HL-60 (cell line): ENCODE measurements at regions not wholly inside any gene's neighbourhood (a gene's known extent, or its start where the extent isn't known, plus 50 kb on each side); places are given as distances from the start of the nearest gene placed in this dataset.

ENCODE experiments used
- DNase-seq, 2 experiments: peaks; one replicate each; pipeline ENCODE4 v3.0.0-alpha.2; 2010 to 2020; ENCODE audit warnings: low read depth in 1 of 2, low spot score in 1 of 2
- H3K27ac ChIP-seq: fragments of 250-450 bp; sonication (Bioruptor Pico); replicated peaks from 2 replicates; pipeline ENCODE4 v1.5.1; 2020; ENCODE audit warnings: mild to moderate bottlenecking, moderate library complexity
- H3K27me3 ChIP-seq: fragments of 250-450 bp; sonication (Bioruptor Pico); 2 replicates; pipeline ENCODE4 v1.5.1; 2021; ENCODE audit warnings: mild to moderate bottlenecking, moderate library complexity; ENCODE audit not compliant: insufficient read depth, poor library complexity, severe bottlenecking
- H3K4me3 ChIP-seq: replicated peaks from 2 replicates; pipeline ENCODE4 v1.5.1; 2011; ENCODE audit warnings: mild to moderate bottlenecking, control low read depth, low read length; ENCODE audit not compliant: insufficient read depth
- GABPA ChIP-seq: IDR thresholded peaks from 2 replicates; pipeline ENCODE4 v1.6.1; 2012; ENCODE audit warnings: low read depth
- POLR2AphosphoS5 ChIP-seq: IDR thresholded peaks from 2 replicates; pipeline ENCODE4 v1.6.1; 2012; ENCODE audit warnings: low read depth
- SPI1 ChIP-seq: IDR thresholded peaks from 2 replicates; pipeline ENCODE4 v1.6.1; 2012; ENCODE audit warnings: low read depth, mild to moderate bottlenecking, borderline replicate concordance
- TF ChIP-seq, protein P1 (sequence below): IDR thresholded peaks from one replicate; pipeline ENCODE4 v1.5.1; 2011; ENCODE audit warnings: low read length, control low read depth, inconsistent platforms; ENCODE audit not compliant: insufficient read depth
- TF ChIP-seq, protein P2 (sequence below): IDR thresholded peaks from 2 replicates; pipeline ENCODE4 v1.6.1; 2012; ENCODE audit warnings: low read depth; ENCODE audit not compliant: insufficient replicate concordance

DNA sequence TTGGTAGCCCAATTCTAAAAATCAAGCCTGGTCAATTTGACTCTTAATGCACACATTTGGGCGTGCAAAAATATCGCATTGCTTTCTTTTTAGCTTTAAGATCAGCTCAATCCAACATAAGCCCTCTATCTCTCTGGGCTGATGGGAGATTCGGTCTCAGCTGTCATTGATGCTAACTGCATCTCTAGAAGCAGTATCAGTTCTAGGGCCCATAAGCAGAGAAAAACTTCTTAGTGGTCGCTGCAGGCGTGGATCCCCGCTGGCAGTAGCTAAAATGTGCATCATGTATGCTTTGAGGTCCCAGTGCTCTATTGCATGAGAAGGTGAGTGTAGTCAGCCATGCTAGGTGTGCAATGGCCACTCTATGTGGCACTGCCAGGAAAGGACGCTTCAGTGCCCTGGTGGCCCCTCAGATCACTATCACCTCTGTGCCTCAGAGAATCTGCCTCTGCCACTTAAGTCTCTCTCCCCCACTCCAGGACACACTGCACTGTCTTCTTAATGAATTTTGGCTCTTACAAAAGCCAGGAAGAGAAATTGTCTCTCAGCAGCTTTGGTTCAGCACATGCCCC, 79.7 kb upstream of the GADD45A start:
- TF ChIP-seq, protein P1, sequence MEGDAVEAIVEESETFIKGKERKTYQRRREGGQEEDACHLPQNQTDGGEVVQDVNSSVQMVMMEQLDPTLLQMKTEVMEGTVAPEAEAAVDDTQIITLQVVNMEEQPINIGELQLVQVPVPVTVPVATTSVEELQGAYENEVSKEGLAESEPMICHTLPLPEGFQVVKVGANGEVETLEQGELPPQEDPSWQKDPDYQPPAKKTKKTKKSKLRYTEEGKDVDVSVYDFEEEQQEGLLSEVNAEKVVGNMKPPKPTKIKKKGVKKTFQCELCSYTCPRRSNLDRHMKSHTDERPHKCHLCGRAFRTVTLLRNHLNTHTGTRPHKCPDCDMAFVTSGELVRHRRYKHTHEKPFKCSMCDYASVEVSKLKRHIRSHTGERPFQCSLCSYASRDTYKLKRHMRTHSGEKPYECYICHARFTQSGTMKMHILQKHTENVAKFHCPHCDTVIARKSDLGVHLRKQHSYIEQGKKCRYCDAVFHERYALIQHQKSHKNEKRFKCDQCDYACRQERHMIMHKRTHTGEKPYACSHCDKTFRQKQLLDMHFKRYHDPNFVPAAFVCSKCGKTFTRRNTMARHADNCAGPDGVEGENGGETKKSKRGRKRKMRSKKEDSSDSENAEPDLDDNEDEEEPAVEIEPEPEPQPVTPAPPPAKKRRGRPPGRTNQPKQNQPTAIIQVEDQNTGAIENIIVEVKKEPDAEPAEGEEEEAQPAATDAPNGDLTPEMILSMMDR, result no peak
- no peaks in the 10 kb centered on the region for H3K27me3 ChIP-seq
- H3K4me3 ChIP-seq, result no peak overlapping the region
- no peak for DNase-seq
- H3K27ac ChIP-seq, result no peak overlapping the region

DNA sequence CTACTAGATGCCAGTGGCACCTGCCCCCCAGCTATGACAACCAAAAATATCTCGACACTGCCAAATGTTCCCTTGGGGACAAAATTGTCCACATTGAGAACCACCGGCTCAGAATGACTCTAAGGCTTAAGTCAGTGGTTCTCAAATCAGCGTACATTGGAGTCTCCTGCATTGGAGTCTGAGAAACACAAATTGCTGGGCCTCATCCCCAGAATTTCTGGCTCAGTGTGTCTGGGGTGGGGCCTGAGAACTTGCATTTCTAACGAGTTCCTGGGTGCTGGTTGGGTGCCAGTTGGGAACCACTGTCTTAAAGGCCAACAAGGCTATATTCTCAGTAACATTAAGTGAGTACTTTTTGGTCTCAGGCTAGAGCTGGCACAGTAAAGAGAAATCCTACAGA, 77.7 kb upstream of the GADD45A start:
- Histone ChIP-seq H3K27me3 (no peaks in the 10 kb centered on the region), H3K4me3 (no peak overlapping the region), H3K27ac (no peak overlapping the region)
- no peak for DNase-seq
- no peak for TF ChIP-seq POLR2AphosphoS5
- TF ChIP-seq, protein P1, result no peak
- TF ChIP-seq, protein P2, sequence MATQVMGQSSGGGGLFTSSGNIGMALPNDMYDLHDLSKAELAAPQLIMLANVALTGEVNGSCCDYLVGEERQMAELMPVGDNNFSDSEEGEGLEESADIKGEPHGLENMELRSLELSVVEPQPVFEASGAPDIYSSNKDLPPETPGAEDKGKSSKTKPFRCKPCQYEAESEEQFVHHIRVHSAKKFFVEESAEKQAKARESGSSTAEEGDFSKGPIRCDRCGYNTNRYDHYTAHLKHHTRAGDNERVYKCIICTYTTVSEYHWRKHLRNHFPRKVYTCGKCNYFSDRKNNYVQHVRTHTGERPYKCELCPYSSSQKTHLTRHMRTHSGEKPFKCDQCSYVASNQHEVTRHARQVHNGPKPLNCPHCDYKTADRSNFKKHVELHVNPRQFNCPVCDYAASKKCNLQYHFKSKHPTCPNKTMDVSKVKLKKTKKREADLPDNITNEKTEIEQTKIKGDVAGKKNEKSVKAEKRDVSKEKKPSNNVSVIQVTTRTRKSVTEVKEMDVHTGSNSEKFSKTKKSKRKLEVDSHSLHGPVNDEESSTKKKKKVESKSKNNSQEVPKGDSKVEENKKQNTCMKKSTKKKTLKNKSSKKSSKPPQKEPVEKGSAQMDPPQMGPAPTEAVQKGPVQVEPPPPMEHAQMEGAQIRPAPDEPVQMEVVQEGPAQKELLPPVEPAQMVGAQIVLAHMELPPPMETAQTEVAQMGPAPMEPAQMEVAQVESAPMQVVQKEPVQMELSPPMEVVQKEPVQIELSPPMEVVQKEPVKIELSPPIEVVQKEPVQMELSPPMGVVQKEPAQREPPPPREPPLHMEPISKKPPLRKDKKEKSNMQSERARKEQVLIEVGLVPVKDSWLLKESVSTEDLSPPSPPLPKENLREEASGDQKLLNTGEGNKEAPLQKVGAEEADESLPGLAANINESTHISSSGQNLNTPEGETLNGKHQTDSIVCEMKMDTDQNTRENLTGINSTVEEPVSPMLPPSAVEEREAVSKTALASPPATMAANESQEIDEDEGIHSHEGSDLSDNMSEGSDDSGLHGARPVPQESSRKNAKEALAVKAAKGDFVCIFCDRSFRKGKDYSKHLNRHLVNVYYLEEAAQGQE, result no peak
- no peak for TF ChIP-seq SPI1
- TF ChIP-seq GABPA, result no peak

DNA sequence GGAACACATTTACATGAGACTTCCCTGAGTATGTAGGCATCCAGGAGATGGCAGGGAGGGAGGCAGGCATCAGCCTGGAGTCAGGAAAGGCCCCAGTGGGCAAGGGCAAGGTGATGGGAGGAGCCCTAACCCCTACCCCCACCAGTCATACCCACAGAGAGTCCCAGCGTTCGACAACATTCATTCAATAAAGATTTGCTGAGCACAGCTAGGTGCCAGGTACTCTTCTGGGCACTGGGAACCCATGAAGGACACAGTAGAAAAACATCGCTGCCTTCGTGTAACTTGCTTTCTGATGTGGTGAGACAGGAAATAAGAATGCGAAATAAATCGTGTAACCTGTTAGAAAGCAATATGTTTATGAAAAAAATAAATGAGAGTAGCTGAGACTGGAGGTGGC, 77.3 kb upstream of the GADD45A start:
- H3K27ac ChIP-seq, result no peak overlapping the region
- no peak overlapping the region for H3K4me3 ChIP-seq
- TF ChIP-seq, protein P2, result no peak
- TF ChIP-seq POLR2AphosphoS5, result no peak
- TF ChIP-seq GABPA, result no peak
- no peak for TF ChIP-seq SPI1
- TF ChIP-seq, protein P1, result no peak
- no peak for DNase-seq
- no peaks in the 10 kb centered on the region for H3K27me3 ChIP-seq
